HepG2 (cell line): ENCODE measurements at regions not wholly inside any gene's neighbourhood (a gene's known extent, or its start where the extent isn't known, plus 50 kb on each side); places are given as distances from the start of the nearest gene placed in this dataset.

ENCODE experiments used
- TCF12 ChIP-seq, 2 experiments: fragments of 450-650 bp in 1 of 2; sonication (generic) in 1 of 2; formaldehyde crosslinking in 1 of 2; IDR thresholded peaks; 2 replicates each; pipeline versions ENCODE4 v1.6.1 to v1.8.0; 2017 to 2022; ENCODE audit warnings: antibody characterized with exemption in 1 of 2, mild to moderate bottlenecking in 1 of 2, missing genetic modification reagents in 1 of 2, moderate library complexity in 1 of 2
- ZNF841 ChIP-seq: sonication (generic); formaldehyde crosslinking; IDR thresholded peaks from 2 replicates; pipeline ENCODE4 v1.8.1; 2023; ENCODE audit warnings: missing genetic modification reagents, borderline replicate concordance
- ZNF891 ChIP-seq: sonication (generic); formaldehyde crosslinking; IDR thresholded peaks from 2 replicates; pipeline ENCODE4 v1.5.0; 2020; ENCODE audit warnings: mild to moderate bottlenecking, missing genetic modification reagents
- TF ChIP-seq, protein P1 (sequence below): sonication (generic); formaldehyde crosslinking; IDR thresholded peaks from 2 replicates; pipeline ENCODE4 v1.5.0; 2020; ENCODE audit warnings: missing genetic modification reagents
- TF ChIP-seq, protein P2 (sequence below): sonication (generic); formaldehyde crosslinking; conservative IDR thresholded peaks from 2 replicates; pipeline ENCODE4 v1.4.0; 2020; ENCODE audit warnings: mild to moderate bottlenecking, missing genetic modification reagents, moderate library complexity

DNA sequence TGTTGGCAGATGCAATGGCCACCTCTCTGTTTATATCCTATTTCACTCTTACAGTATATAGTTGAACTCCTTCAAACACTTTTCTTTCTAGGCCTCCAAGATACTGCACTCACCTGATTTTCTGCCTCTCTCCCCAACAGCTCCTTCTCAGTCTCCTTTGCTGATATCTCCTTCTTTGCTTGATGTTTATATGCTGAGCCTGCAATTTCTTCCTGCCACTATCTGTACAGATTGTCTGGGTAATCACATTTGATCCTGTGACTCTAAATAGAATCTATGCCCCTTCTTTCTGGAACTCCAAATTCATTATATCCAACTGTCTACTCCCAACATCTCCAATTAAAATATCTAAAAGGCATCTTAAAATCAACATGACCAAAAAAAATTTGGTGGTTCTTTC, 165.5 kb upstream of the PFN2 start:
- TF ChIP-seq ZNF841 (CRISPR knock-in tag) (no peak), ZNF891 (CRISPR knock-in tag) (no peak), TCF12 (IDR thresholded peaks at IDR 0.05) (no peak), TCF12 (CRISPR knock-in tag; IDR thresholded peaks at IDR 0.05) (no peak)
- TF ChIP-seq, protein P1, sequence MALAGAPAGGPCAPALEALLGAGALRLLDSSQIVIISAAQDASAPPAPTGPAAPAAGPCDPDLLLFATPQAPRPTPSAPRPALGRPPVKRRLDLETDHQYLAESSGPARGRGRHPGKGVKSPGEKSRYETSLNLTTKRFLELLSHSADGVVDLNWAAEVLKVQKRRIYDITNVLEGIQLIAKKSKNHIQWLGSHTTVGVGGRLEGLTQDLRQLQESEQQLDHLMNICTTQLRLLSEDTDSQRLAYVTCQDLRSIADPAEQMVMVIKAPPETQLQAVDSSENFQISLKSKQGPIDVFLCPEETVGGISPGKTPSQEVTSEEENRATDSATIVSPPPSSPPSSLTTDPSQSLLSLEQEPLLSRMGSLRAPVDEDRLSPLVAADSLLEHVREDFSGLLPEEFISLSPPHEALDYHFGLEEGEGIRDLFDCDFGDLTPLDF: no peak
- TF ChIP-seq, protein P2, sequence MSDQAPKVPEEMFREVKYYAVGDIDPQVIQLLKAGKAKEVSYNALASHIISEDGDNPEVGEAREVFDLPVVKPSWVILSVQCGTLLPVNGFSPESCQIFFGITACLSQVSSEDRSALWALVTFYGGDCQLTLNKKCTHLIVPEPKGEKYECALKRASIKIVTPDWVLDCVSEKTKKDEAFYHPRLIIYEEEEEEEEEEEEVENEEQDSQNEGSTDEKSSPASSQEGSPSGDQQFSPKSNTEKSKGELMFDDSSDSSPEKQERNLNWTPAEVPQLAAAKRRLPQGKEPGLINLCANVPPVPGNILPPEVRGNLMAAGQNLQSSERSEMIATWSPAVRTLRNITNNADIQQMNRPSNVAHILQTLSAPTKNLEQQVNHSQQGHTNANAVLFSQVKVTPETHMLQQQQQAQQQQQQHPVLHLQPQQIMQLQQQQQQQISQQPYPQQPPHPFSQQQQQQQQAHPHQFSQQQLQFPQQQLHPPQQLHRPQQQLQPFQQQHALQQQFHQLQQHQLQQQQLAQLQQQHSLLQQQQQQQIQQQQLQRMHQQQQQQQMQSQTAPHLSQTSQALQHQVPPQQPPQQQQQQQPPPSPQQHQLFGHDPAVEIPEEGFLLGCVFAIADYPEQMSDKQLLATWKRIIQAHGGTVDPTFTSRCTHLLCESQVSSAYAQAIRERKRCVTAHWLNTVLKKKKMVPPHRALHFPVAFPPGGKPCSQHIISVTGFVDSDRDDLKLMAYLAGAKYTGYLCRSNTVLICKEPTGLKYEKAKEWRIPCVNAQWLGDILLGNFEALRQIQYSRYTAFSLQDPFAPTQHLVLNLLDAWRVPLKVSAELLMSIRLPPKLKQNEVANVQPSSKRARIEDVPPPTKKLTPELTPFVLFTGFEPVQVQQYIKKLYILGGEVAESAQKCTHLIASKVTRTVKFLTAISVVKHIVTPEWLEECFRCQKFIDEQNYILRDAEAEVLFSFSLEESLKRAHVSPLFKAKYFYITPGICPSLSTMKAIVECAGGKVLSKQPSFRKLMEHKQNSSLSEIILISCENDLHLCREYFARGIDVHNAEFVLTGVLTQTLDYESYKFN (CRISPR knock-in tag): no peak
